Upper lobe of left lung (tissue), 4 donors: ENCODE measurements at regions not wholly inside any gene's neighbourhood (a gene's known extent, or its start where the extent isn't known, plus 50 kb on each side); places are given as distances from the start of the nearest gene placed in this dataset.

Experiments
- EP300 ChIP-seq, 4 donors: sonication (generic); formaldehyde crosslinking; IDR thresholded peaks; one replicate each; pipeline ENCODE4 v1.5.1; 2017; ENCODE audit warnings: antibody characterized with exemption in 4 of 4, control low read depth in 2 of 4
- POLR2A ChIP-seq, 4 donors: fragments of 450-650 bp; IDR thresholded peaks; one replicate each; pipeline ENCODE4 v1.5.1; 2016 to 2017; ENCODE audit warnings: antibody characterized with exemption in 4 of 4, mild to moderate bottlenecking in 2 of 4
- POLR2AphosphoS5 ChIP-seq, 2 donors: sonication (generic); formaldehyde crosslinking; IDR thresholded peaks; one replicate each; pipeline ENCODE4 v1.5.1; 2017; ENCODE audit warnings: antibody characterized with exemption in 2 of 2
- TF ChIP-seq, protein P1 (sequence below), 6 experiments: fragments of 450-650 bp in 4 of 6; fragments of 200-600 bp in 2 of 6; sonication (generic) in 2 of 6; IDR thresholded peaks; one replicate each; pipeline ENCODE4 v1.5.1; 2016 to 2019; ENCODE audit warnings: antibody characterized with exemption in 6 of 6

DNA sequence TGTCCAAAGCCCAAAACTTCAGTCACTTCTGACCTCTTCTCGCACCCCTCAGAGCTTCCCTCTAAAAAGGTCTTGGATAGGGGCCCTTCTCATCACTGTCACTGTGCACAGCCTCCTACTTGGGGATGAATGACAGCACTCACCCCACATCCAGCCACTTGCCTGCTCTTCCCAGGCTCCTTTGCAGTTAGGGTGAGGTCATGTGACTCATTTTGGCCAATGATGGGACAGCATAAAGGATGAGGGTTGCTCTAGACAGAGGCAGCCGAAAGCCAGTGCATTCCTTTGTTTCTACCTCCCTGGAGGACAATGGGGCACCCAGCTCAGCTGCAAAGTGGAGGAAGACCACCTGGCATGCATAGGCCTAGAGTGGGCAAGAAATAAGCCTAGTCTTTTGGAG lies 1413.3 kb downstream of the TBC1D22A start:
- TF ChIP-seq, protein P1, sequence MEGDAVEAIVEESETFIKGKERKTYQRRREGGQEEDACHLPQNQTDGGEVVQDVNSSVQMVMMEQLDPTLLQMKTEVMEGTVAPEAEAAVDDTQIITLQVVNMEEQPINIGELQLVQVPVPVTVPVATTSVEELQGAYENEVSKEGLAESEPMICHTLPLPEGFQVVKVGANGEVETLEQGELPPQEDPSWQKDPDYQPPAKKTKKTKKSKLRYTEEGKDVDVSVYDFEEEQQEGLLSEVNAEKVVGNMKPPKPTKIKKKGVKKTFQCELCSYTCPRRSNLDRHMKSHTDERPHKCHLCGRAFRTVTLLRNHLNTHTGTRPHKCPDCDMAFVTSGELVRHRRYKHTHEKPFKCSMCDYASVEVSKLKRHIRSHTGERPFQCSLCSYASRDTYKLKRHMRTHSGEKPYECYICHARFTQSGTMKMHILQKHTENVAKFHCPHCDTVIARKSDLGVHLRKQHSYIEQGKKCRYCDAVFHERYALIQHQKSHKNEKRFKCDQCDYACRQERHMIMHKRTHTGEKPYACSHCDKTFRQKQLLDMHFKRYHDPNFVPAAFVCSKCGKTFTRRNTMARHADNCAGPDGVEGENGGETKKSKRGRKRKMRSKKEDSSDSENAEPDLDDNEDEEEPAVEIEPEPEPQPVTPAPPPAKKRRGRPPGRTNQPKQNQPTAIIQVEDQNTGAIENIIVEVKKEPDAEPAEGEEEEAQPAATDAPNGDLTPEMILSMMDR (IDR thresholded peaks at IDR 0.05), result no peak
- no peak for TF ChIP-seq POLR2A (IDR thresholded peaks at IDR 0.05)
- TF ChIP-seq POLR2AphosphoS5 (IDR thresholded peaks at IDR 0.05), result no peak
- TF ChIP-seq EP300 (IDR thresholded peaks at IDR 0.05), result no peak
